Colonic mucosa (tissue), 4 donors: ENCODE measurements at regions not wholly inside any gene's neighbourhood (a gene's known extent, or its start where the extent isn't known, plus 50 kb on each side); places are given as distances from the start of the nearest gene placed in this dataset.

ENCODE experiments used
- DNase-seq: peaks from one replicate; pipeline ENCODE4 v3.0.0-alpha.2; 2020
- H3K27ac ChIP-seq: fragments of 200-600 bp; one replicate; pipeline ENCODE4 v1.8.0; 2021
- H3K27me3 ChIP-seq: fragments of 200-600 bp; one replicate; pipeline ENCODE4 v1.8.0; 2021
- H3K36me3 ChIP-seq: fragments of 200-600 bp; one replicate; pipeline ENCODE4 v1.8.0; 2021
- H3K4me1 ChIP-seq: fragments of 200-600 bp; one replicate; pipeline ENCODE4 v1.8.0; 2021; ENCODE audit warnings: mild to moderate bottlenecking
- H3K4me3 ChIP-seq: fragments of 200-600 bp; one replicate; pipeline ENCODE4 v1.8.0; 2021
- H3K9ac ChIP-seq, 2 donors: one replicate each; pipeline ENCODE4 v1.7.0; 2013; ENCODE audit warnings: control low read depth in 2 of 2, low read depth in 2 of 2, low read length in 2 of 2
- H3K9me3 ChIP-seq: fragments of 200-600 bp; one replicate; pipeline ENCODE4 v1.8.0; 2021
- CTCF ChIP-seq: fragments of 200-600 bp; IDR thresholded peaks from one replicate; pipeline ENCODE4 v1.8.0; 2022; ENCODE audit warnings: antibody characterized with exemption, mild to moderate bottlenecking
- intact Hi-C: fragments of 100-400 bp; cut with DNase I; formaldehyde crosslinking; loops from one replicate; pipeline ENCODE4 v1.14.1; 2022
- donor health status: healthy.
- donor health status: DM: no; HTN: no; CAD: no.
- donor health status: DM: no; HTN: no; CAD: no.

- intact Hi-C loops: no loop called here
- Histone ChIP-seq H3K4me3 (no peak overlapping the region), H3K4me1 (no peaks in the 10 kb centered on the region), H3K9me3 (no peaks in the 10 kb centered on the region), H3K9ac (no peak overlapping the region), H3K36me3 (no peaks in the 10 kb centered on the region), H3K27ac (no peak overlapping the region), H3K27me3 (no peaks in the 10 kb centered on the region)
- no peak for DNase-seq
- no peak for TF ChIP-seq CTCF
These were observed 303.9 kb downstream of the TTC6 start for GRCh38 chr14:37899365-37899764.

DNA sequence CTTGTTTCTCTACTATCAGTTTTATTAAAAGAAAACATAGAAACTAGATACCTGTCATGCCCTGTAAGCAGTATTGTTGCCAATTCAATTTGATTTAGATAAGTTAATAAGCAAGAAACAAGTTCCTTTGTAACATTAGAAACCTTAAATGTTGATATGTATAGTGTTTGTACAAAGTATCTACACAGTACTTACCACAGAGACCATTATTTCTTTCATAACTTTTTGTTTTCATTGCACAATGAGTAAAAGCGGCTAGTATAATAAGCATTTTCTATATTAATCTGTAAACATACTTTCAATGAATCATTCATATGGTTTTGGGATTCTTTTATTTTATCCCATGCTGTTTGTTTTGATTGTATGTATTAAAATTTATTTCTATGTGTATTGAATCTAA lies 305.1 kb downstream of the TTC6 start:
- TF ChIP-seq CTCF: no peak
- Histone ChIP-seq H3K4me3 (no peak overlapping the region), H3K27me3 (no peaks in the 10 kb centered on the region), H3K27ac (no peak overlapping the region), H3K9me3 (no peaks in the 10 kb centered on the region), H3K4me1 (no peaks in the 10 kb centered on the region), H3K36me3 (no peaks in the 10 kb centered on the region), H3K9ac (no peak overlapping the region)
- intact Hi-C loops: loop anchor here (10.0 kb wide), 2 partner anchors 964 to 1114 kb away; no protein-coding TSS in a partner anchor
- no peak for DNase-seq

GRCh38 chr14:37901978-37902377 lies 305.7 kb upstream of the SSTR1 start:
- intact Hi-C loops: loop anchor here (10.0 kb wide), 2 partner anchors 963 to 1113 kb away; no protein-coding TSS in a partner anchor
- H3K27ac ChIP-seq: no peak overlapping the region
- H3K36me3 ChIP-seq: no peaks in the 10 kb centered on the region
- no peak overlapping the region for H3K4me3 ChIP-seq
- H3K4me1 ChIP-seq: no peaks in the 10 kb centered on the region
- TF ChIP-seq CTCF: no peak
- no peak overlapping the region for H3K9ac ChIP-seq
- no peaks in the 10 kb centered on the region for H3K9me3 ChIP-seq
- H3K27me3 ChIP-seq: no peaks in the 10 kb centered on the region
- DNase-seq: no peak

- Histone ChIP-seq H3K4me1 (no peaks in the 10 kb centered on the region), H3K4me3 (no peak overlapping the region), H3K27ac (no peak overlapping the region), H3K27me3 (no peaks in the 10 kb centered on the region), H3K9me3 (no peaks in the 10 kb centered on the region), H3K36me3 (no peaks in the 10 kb centered on the region), H3K9ac (no peak overlapping the region)
- no peak for DNase-seq
- intact Hi-C loops: loop anchor here (10.0 kb wide), 2 partner anchors 961 to 1111 kb away; no protein-coding TSS in a partner anchor
- peak; percentile 53 for TF ChIP-seq CTCF
These were observed 304.1 kb upstream of the SSTR1 start for GRCh38 chr14:37903343-37904191.

- no peak for TF ChIP-seq CTCF
- Histone ChIP-seq H3K27ac (no peak overlapping the region), H3K36me3 (no peaks in the 10 kb centered on the region), H3K9me3 (no peaks in the 10 kb centered on the region), H3K27me3 (no peaks in the 10 kb centered on the region), H3K4me3 (no peak overlapping the region), H3K4me1 (no peaks in the 10 kb centered on the region), H3K9ac (no peak overlapping the region)
- intact Hi-C loops: no loop called here
- DNase-seq: no peak
These were observed 283.1 kb upstream of the SSTR1 start for GRCh38 chr14:37924622-37925021.
